GM20000 (cell line): ENCODE measurements at regions not wholly inside any gene's neighbourhood (a gene's known extent, or its start where the extent isn't known, plus 50 kb on each side); places are given as distances from the start of the nearest gene placed in this dataset.

Experiments used
- DNase-seq: peaks from one replicate; pipeline ENCODE4 v3.0.0; 2012; ENCODE audit warnings: low spot score
- TF ChIP-seq, protein P1 (sequence below): IDR thresholded peaks from 2 replicates; pipeline ENCODE4 v1.5.1; 2012; ENCODE audit warnings: mild to moderate bottlenecking, control low read depth; ENCODE audit errors: extremely low read depth, missing control alignments

GRCh38 chr3:94573337-94573736 lies 510.5 kb downstream of the NSUN3 start:
- TF ChIP-seq, protein P1, sequence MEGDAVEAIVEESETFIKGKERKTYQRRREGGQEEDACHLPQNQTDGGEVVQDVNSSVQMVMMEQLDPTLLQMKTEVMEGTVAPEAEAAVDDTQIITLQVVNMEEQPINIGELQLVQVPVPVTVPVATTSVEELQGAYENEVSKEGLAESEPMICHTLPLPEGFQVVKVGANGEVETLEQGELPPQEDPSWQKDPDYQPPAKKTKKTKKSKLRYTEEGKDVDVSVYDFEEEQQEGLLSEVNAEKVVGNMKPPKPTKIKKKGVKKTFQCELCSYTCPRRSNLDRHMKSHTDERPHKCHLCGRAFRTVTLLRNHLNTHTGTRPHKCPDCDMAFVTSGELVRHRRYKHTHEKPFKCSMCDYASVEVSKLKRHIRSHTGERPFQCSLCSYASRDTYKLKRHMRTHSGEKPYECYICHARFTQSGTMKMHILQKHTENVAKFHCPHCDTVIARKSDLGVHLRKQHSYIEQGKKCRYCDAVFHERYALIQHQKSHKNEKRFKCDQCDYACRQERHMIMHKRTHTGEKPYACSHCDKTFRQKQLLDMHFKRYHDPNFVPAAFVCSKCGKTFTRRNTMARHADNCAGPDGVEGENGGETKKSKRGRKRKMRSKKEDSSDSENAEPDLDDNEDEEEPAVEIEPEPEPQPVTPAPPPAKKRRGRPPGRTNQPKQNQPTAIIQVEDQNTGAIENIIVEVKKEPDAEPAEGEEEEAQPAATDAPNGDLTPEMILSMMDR, result no peak
- DNase-seq, result no peak

DNA sequence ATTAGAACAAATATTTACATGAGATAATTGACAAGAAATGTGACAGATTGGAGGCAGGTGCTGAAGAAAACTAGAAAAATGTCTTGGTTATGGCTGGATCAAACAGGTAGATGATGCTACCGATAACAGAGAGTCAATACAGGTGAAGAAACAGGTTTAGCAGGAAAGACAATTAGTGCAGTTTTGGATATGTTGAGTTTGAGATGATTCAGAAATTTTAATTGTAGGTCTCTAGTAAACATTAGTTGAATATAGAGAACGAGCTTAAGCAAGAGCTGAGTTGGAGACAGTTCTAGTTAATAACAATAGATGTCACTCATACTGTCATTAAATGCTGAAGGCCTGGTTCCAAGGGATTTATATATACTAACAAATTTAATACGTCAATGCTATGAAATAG lies 524.4 kb downstream of the NSUN3 start:
- TF ChIP-seq, protein P1, result no peak
- no peak for DNase-seq

GRCh38 chr3:94593526-94594150 lies 530.8 kb downstream of the NSUN3 start:
- TF ChIP-seq, protein P1, result no peak
- no peak for DNase-seq

- no peak for DNase-seq
These were observed 533.3 kb downstream of the NSUN3 start for GRCh38 chr3:94596141-94596540.

DNA sequence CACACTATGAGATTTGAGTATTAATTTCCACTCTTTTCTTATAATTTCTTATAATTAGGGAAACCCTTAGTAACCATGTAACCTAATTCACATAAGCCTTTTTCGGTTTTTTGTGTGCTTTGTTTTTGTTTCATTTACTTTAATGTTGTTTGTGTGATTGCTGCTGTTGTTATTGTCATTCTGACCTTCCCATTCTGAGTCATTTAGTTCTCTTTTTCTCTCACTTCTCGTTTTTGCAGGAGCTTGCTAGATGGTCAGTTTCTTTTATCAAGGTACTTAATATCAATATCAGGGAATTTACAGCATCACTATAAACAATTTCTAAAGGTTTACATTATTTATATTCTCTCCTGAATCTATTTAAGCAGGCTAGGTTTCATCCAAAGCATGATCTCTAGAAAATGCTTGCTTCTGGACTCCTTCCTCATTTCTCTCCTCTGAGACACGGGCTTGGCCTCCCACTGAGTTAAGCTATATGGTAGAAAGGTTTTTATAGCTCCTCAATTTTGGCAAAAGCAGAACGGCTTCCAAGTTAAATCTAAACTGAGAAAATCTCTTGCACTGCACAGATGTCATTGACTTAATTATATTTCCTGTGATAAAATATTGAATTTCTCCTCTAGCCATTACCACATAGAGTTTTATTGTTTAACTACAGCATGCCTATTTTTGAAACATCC lies 534.2 kb downstream of the NSUN3 start:
- no peak for DNase-seq
- TF ChIP-seq, protein P1, result no peak

More at GRCh38 chr3:94596141-94596540, 533.3 kb downstream of the NSUN3 start:
- TF ChIP-seq, protein P1, result no peak

DNA sequence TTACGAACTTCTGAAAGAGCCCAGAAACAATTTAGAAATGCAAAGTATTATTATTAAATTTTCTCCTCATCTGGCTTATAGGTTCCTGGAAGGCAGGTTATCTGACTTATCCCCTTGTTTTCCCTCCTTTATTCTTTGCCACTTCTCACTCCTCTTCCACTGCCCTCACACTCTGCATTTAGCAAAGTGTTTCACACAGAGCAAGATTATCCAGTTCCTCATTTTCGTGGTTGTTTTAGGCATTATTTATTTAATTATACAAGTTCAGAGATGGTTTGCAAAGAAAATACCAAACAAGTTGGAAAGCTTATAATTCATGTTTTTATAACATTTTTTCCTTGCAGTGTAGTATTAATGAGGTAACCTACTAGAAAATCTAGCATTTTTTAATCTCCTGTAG lies 544.9 kb downstream of the NSUN3 start:
- no peak for DNase-seq
- TF ChIP-seq, protein P1, result no peak

- TF ChIP-seq, protein P1, result no peak
- no peak for DNase-seq
These were observed 547.0 kb downstream of the NSUN3 start for GRCh38 chr3:94609908-94610307.
